Fibroblast of skin of right quadriceps (primary cell): ENCODE measurements at regions not wholly inside any gene's neighbourhood (a gene's known extent, or its start where the extent isn't known, plus 50 kb on each side); places are given as distances from the start of the nearest gene placed in this dataset.
"Not testable (repeated sequence)": the region's sequence is repeated elsewhere in the genome, so short reads cannot be mapped to it uniquely, and the experiment has no call there.

ENCODE experiments used
- DNase-seq: peaks from one replicate; pipeline ENCODE4 v3.0.0-alpha.2; 2013

- DNase-seq, result no peak
These were observed 480.4 kb upstream of the ZNF608 start for GRCh38 chr5:125226825-125227224.

DNA sequence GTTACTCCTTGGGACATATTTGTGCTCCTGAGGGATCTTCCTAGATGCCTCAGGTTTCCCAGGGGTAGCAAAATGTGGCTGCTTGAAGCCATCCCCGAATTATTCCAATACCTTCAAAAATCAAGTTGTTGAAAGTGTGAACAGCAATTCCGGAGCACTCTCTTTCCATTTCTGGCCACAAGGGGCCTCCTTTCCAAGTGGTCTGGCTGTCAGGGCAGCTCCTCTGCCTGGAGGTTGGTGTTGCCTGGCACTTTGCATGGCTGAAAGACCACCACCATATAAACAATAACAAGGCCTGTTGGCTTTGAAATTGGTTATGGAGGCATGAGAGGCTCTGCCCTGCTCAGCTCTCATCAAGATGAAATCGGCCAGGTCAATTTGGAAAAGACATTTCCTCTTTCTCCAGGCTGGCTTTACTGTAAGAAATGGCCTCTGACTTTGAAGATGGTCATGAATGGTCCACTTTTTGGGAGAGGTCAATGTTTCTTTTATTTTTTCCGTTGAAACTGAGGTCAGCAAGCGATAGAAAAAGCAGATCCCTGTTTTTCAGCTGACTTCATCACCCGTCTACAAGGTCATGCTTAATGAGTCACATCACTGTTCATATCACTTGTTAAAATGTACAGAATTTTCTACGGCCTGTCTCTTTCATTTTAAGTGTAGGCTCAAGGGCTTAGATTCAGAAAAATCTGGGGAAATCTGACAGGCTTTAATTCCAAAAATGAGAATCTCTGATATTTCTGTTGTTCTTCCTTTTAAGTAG is 481.1 kb upstream of the ZNF608 start:
- no peak for DNase-seq

DNA sequence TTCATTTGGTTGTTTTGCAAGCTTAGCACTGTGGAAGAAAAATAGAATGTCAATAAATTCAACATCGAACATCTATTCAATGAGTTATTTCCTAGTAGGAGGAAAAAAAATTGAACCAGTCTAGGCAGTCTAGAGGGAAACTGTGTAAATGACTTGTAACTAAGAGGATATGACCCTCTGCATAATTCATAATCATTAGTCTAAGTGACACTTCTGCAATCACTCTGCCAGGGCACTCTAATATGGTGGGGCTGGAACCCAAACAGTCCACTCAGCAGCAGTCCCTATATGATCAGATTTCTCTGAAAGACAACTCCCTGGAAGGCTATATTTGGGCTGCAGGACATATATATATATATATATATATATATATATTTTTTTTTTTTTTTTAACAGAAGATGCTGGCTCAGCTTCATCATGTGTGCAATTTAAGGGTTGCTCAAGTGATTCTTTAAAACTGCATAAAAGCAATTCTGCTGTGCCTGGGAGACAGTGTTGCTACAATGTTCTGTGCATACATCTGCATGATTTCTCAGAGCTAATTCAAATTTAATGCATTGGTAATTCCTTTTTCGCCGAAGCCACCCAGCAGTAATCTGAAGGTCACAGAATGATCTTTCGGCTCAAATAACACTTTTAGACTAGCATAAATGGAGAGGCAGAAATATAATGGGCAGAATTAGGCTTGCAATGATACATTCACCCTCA is 482.1 kb upstream of the ZNF608 start:
- DNase-seq, result no peak

DNA sequence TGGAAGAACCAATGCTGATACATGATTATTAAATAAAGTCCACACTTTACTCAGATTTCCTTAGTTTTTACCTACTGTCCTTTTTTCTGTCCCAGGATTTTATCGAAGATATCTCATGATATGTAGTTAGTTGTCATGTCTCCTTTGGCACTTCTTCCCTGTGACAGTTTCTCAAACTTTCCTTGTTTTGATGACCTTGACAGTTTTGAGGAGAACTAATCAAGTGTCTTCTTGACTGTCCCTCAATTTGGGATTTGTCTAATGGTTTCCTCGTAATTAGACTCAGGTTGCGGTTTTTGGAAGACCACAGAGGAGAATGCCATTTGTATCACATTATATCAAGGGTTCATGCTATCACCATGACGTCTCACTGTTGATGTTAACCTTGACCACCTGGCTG is 483.1 kb upstream of the ZNF608 start:
- DNase-seq, result no peak

DNA sequence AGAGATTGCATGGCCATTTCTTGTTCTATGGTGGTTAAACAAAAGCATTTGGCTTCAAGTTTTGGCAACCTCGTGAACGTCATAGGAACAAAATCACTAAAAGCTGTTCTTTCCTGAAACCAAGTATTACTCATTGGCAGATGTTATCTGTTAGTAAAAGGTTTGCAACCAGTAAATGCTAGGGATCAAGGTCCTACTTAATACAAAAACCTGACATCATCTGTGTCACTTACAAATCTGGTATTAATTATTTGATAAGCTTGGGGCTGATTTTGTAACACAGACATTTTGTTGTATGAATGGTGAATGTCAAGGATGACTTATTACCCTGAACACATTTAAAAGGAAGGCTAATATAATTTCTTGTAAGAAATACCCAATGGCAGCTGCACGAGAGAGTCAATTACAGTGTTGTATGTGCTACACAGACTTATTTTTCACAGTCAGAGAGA is 486.4 kb upstream of the ZNF608 start:
- peak; percentile 96 for DNase-seq

DNA sequence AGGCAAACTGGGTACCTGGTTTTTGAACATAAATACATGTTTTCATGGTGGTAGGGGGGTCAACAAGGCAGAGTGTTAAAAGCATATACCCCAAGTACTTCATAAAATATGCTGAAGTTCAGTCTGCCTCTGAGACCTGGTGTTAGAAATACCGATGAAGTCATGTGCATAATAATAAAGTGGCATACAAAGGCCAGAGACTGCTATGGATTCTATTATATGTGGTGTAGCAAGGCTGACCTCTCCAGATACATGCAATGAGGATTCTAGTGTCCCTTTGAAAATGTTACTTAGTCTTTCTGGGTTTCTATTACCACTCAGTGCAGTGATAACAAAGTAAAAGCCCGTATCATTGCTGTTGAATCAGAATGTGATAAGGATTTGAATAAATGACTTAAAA is 487.5 kb upstream of the ZNF608 start:
- no peak for DNase-seq

DNA sequence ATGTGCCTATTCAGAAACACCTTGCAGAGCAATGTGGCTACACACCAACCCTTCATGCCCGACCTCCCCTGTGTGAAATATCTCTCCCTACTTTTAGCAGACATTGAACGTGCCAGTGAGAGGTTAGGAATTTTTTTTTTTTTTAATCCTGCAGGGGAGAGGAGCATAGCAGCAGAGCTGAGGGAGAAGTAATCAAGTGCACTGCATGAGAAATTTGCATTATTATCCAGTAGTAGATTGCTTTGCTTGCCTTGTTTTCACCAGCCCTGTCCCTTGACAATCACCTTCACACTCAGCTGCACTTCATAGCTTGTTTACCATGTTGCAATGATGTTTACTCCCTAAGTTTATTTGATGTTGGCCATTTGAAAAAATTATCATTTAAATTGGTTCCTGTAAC is 489.6 kb upstream of the ZNF608 start:
- no peak for DNase-seq

- DNase-seq, result no peak
These were observed 490.5 kb upstream of the ZNF608 start for GRCh38 chr5:125236981-125237380.

DNA sequence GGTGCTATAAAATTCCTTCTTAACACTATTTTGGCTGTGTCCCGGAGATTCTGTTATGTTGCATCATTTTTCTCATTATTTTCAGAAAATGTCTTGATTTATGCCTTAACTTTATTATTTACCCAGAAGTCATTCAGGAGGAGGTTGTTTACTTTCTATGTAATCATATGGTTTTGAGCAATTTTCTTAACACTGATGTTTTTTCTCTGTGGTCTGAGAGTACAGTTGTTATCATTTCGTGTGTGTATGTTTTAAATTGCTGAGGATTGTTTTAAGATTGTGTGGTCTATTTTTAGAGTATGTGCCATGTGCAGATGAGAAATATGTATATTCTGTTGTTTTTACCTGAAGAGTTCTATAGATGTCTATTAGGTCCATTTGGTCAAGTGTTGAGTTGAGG is 498.1 kb upstream of the ZNF608 start:
- DNase-seq, result no peak

DNA sequence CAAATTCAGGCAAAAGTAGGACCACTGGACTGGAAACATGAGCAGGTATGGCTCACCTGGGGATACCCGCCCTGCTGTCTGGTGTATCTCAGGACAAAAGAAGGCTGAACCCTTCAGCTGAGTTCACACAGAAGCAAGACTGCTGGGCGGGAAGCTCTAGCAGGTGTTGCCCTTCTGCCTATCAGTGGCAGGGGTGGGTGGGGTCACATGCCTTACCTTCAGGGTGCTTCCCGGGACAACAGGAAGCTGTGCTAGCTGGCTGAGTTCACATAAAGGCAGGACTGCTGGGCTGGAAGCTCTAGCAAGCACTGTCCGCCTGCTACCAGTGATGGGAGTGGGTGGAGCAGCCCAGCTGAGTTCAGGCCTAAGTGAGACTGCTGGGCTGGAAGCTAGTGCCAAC is 498.8 kb upstream of the ZNF608 start:
- DNase-seq, result no peak

- peak; percentile 4 for DNase-seq
These were observed 503.0 kb upstream of the ZNF608 start for GRCh38 chr5:125249400-125249799.

DNA sequence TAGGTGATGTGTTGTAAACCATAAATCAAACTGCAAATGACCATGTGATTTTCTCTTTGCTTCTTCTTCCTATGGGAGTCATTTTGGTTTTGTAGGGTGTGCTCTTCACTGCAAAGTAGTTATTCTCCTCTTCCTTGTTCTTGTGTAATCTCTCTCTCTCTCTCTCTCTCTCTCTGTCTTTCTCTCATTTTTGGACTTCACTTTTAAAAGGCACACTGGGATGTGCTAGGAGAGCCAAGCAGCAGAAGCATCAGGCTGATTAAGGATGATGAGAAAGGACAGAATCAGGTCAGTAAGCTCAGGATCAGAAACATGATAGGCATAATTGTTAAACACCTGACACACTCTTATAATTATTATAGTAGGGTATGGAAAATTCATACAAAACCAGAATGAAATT is 505.3 kb upstream of the ZNF608 start:
- no peak for DNase-seq

DNA sequence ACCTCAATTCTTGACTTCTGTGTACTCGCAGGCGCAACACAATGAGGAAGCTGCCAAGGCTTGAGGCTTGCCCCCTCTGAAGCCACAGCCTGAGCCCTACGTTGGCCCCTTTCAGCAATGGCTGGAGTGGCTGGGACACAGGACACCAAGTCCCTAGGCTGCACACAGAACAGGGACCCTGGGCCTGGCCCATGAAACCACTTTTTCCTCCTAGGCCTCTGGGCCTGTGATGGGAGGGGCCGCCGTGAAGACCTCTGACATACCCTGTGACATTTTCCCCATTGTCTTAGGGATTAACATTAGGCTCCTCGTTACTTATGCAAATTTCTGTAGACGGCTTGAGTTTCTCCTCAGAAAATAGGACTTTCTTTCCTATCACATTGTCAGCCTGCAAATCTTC is 507.2 kb upstream of the ZNF608 start:
- not testable (repeated sequence) for DNase-seq

- no peak for DNase-seq
These were observed 507.8 kb upstream of the ZNF608 start for GRCh38 chr5:125254267-125254666.

DNA sequence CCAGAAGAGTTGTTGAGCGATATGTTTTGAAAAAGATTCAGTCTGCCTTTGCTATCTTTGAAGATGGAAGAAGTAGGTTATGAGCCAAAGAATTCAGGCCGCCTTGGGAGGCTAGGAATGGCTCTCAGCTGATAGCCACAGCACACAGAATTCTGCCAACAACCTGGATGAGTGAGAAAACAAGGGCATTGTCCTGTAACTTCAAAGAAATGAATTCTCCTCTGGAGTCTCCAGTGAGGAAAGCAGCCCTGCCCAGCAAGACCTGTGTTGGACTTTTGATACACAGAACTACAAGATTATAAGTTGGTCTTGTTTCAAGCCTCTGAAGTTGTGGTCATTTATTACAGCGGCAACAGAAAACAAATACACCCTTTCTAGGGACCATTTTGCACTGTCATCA is 509.9 kb upstream of the ZNF608 start:
- no peak for DNase-seq

- DNase-seq, result peak; percentile 55
These were observed 510.9 kb upstream of the ZNF608 start for GRCh38 chr5:125257057-125257972.

DNA sequence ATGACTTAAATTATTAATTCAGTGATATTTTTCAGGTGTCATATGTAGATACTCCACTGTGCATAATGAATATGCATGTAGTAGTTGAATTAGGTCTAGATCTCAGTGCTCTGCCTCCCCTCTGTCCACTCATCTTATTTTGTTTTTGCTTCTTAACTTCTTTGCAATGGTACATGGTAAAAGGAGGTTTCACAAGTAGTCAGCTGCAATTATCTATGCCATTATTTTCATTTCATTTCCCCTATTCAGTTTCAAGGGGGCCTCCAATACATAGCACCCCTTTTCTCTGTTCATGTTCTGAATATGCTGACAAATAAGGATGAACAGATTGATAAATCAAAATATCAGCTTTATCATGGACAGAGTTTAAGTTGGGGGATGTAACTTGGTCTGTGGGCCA is 511.6 kb upstream of the ZNF608 start:
- DNase-seq, result no peak

DNA sequence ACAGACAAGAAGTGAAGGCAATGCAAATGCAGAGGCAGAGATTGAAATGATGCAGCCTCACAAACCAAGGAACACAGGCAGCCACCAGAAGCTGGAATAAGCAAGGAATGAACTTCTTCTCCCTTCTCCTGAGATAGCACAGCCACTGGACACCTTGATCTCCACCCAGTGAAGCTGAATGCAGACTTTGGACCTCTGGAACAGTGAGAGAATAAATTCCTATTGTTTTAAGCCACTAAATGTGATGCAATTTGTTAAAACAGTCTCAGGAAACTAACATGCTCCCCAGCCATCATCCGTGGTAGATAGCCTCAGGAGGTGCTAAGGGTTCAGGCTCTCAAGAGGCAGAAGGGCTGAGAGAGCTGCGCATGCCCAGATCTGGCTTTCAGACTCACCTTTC is 512.2 kb upstream of the ZNF608 start:
- no peak for DNase-seq

DNA sequence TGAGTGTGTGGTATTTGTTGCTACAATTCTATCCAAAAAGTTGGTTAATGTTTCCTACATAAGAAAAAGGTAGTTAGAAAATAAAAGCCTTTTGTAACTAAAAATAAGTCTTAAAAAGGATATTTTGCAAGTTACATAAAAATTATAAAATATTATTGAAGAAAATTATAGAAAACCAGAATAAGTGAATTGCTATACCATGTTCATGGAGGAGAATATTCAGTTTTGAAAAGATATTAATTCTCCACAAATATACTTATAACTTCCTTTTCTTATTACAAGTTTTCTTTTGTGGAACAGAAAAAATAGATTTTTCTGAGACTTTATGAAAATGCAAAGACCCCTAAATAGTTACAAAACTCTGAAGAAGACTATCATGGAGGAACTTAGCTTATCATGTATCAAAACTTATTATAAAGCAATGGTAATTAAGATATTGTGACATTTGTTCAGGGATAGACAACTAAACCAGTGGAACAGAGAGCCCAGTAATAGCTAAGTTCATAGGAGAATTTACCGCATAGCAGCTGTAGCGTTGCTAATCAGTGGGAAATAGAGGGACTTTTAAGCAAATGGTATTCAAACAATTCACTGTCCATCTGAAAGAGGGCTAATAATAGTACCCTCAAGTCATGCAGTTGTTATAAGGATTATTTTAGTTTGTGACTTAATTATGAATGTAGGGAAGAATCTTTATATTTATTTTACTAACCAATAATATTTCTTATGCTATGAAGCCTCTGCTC is 515.2 kb upstream of the ZNF608 start:
- no peak for DNase-seq

- no peak for DNase-seq
These were observed 516.3 kb upstream of the ZNF608 start for GRCh38 chr5:125262782-125263181.

DNA sequence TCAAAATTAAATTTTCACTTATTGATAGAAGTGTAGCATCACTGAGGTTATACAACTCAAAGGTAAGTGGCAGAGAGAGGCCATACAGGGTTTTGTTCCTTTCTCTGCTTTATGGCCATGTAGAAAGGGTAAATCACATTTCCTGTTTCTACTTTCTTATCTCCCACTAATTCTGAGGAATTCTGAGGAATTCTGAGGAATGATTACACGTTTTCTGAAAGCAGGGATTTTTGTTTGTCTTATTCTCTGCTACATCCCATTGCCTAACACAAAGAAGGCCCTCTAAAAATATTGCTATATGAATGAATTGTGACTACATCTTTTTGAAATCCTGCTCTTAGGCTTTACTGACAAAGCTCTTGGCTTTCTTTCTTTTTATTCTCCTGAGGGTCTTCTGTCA is 516.9 kb upstream of the ZNF608 start:
- no peak for DNase-seq

GRCh38 chr5:125266106-125266505 is 519.7 kb upstream of the ZNF608 start:
- no peak for DNase-seq
